Germinal center (tissue), 1 donor: ENCODE measurements at regions not wholly inside any gene's neighbourhood (a gene's known extent, or its start where the extent isn't known, plus 50 kb on each side); places are given as distances from the start of the nearest gene placed in this dataset.
"Not testable (repeated sequence)": the region's sequence is repeated elsewhere in the genome, so short reads cannot be mapped to it uniquely, and the experiment has no call there.

ENCODE experiments used
- DNase-seq: peaks from one replicate; pipeline ENCODE4 v3.0.0; 2012; ENCODE audit warnings: mixed read lengths, low spot score

DNA sequence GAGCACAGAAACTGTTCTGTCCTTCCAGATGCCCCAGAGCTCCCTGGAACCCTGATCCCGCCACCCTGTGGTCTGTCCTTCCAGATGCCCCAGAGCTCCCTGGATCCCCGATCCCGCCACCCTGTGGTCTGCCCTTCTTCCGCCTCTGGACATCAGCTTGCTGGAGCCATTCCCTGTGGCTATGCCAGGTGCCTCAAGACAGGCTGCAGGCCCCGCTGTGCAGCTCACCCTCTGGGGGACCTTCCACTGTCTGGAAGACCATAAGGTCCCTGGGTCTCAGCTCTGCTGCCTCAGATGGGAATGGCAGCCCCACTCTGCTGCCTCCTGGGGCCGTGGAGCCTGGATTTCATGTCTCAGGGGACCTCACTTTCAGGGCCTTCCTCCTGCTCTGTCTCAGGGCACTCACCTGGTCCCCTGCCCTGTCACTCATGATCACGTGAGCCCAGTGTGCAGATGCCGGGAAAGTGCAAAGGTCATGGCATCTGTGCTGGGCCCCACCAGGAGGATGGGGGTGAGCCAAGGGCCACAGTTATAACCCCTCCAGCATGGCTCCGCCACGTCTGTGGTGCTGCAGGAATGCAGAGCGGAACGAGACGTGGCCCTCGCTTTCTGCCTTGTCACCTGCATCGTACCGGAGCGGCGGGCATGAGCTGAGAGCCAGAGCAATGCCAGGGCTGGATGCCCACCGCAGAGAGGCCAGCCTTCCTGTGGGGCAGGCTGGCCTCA is 1520.7 kb downstream of the BRD1 start:
- DNase-seq, result no peak

DNA sequence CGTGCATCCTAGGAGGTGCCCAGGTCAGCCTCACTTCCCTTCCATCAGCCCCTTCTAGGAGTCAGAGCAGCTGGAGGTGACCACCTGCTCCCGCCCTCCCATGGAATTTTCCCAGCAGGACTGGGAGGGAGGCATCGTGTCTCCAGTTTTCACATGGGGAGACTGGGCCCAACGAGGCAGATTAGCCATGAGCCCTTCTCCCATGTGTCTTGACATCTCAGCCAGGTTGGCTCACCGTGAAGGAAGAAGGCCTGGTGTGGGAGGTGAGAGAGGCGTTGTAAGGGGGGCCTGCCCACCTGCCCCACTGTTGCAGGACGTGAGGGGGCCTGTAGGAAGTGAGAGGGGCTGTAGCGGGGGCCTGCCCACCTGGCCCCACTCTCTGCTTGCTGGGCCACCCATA is 1521.4 kb downstream of the BRD1 start:
- DNase-seq, result no peak

DNA sequence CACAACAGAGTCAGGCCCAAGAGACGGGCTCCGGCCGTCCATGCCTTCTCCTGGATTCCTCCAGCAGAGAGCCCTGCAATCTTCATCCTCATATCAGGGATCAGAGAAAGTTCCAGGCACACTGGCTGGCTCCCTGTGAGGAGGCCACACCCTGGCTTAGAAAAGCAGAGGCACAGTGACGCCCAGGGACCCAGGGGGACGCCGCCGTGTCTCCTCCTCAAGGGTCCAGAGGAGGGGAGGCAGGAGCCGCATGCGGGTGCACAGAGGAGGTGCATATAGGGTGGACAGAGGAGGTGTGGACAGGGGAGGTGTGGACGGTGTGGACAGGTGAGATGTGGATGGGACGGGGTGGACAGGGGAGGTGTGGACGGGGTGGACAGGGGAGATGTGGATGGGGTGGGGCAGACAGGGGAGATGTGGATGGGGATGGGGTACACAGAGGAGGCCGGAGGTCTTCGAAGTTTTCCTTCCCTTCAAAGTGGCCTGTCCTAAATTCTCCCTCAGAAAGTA is 1521.9 kb downstream of the BRD1 start:
- no peak for DNase-seq

DNA sequence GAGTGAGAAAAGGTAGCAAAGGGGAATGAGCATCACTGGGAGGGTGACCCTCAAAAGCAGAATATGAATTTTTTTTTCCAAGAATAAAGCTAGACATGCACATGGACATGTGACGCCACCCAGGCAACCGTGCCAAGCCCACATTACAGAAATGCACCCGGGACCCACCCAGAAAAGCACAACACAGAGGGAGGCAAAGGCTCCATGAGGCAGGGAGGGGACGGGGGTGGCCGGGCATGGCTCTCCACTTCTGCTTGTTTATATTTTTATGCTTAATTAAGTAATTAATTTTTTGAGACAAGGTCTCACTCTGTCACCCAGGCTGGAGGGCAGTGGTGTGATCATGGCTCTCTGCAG is 1524.3 kb downstream of the BRD1 start:
- DNase-seq, result no peak

DNA sequence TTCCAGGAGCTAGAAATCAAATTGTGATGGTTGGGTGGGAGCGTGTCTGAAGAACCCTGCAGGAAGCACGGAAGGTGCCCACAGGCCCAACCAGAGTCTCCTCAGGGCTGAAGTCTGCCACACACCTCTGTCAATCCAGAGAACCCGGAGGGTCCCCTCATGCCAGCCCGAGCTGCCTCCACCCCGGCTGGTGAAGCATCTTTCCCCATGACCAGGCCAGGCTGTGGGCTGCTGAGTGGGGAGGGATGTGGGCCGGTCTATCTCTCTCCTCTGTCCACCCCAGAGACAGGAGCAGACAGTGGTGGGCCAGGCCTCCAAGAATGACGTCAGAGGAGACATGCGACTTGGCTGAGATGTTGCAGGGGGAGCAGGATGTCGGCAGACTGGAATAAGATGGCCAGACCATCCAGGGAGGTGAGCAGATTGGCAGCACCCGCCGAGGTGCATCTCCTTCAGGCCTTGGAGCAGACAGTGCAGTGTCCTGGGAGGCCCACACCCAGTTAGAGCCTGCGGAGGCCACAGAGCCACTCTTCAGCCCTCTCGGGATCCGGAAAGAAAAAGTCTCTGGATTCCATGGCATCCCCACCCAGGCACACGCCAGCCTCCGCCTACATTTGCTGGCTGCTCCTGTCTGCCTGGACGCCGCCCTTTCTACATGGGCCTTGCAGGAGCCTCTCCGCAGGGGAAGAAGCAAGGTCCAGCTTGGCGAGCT is 1524.9 kb downstream of the BRD1 start:
- no peak for DNase-seq

DNA sequence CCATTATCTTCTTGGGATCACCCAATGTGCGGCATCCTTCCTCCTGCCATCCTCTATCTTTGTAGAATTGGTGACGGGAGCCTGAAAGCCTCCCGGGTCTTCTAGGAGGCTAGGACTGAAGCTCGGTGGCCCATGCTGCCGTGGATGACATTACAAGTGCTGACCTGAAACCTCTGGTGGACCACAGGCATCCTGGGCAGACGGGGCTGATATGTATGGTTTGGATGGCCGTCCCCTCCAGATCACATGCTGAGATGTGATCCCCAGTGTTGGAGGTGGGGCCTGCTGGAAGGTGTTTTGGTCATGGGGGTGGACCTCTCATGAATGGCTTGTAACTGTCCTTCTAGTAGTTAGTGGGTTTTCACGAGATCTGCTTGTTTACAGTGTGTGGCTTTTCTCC is 1525.8 kb downstream of the BRD1 start:
- no peak for DNase-seq

DNA sequence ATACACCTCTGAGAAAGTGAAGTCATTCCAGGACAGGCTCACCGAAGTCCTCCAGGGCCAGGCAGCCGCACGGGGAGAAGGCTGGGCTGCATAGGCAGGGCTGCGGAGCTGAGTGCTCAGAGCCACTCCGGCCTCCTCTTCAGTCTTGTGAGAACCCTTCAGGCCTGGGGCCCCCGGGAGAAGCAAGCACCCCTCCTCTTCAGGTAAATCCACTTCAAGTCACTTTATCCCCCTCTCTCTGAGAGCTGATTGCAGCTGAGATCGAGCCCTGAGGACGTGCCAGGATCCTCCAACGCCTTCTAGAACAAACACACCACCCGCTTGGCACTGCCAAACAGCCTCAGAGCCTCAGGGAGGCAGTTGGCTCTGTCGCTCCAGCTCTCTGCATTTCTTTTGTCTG is 1526.3 kb downstream of the BRD1 start:
- no peak for DNase-seq

- DNase-seq, result no peak
These were observed 1526.8 kb downstream of the BRD1 start for GRCh38 chr22:48300877-48301276.

- no peak for DNase-seq
These were observed 1527.9 kb downstream of the BRD1 start for GRCh38 chr22:48299801-48300200.

GRCh38 chr22:48299124-48299523 is 1528.5 kb downstream of the BRD1 start:
- DNase-seq, result no peak

DNA sequence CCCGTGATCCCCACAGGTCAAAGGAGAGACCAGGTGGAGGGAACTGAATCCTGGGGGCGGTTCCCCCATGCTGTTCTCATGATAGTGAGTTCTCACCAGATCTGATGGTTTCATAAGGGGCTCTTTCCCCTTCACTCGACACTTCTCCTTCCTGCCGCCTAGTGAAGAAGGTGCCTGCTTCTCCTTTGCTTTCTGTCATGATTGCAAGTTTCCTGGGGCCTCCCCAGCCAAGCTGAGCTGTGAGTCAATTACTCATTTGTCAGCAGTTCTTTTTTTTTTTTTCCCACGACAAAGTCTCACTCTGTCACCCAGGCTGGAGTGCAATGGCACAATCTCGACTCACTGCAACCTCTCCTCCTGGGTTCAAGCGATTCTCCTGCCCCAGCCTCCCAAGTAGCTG is 1530.4 kb downstream of the BRD1 start:
- DNase-seq, result no peak

GRCh38 chr22:48289954-48290353 is 1527.5 kb downstream of the TBC1D22A start:
- not testable (repeated sequence) for DNase-seq

DNA sequence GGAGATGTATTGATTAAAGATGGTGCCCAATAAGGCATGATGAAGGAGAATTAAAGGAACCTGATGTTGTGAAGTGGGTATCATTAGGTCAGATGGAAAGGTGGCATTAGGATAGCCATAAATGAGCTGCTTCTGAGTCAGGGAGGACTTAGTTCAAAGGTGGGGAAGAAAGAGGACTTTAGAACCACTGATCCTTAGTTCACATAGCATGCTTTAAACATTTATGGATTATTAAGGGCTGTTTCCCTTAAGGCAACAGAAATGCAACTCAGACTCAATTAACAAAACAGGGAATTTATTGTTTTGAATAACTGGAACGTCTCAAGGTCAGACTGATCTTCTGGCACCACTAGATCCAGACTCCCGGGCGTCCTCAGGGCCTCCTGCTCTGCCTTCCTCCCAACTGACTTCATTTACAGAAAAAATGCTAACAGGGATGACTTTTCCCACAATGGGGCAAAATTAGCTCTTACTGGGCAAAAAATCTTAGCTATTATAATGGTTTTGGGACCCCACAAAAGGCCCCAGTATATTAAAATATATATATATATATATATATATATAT is 1526.0 kb downstream of the TBC1D22A start:
- DNase-seq, result no peak

DNA sequence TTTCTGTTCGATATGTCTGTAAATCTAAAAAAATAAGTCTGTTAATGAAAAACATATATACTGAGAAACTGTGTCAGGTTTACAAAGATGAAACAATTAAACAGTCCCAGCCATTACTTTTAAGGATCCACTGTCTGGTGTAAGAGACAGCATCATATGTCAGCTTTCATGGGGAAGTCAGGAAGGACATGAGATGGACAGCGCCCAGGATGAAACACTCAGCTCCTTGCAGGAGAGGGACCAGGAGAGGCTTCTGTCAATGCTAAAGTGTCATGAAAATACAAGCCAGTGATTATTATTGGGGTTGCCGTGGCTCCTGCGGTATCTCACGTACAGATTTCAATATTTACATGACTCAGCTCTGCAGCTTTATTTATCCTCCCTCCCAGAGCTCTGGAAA is 1524.6 kb downstream of the TBC1D22A start:
- no peak for DNase-seq

DNA sequence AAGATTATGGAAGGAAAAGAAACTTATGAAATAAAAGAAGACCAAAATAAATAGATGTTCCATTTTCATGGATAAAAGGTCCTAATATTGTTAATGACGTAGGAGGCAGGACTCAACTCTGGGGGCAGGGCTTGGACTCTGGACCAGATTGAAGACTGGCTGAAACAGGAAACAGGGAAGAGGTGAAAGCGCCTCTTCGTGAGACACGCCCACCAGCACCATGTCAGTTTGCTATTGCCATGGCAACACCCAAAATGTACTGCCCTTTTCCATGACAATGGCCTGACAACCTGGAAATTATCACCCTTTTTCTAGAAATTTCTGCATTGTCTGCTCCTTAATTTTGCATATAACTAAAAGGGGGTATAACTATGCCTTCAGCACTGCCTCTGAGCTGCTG is 1522.2 kb downstream of the TBC1D22A start:
- no peak for DNase-seq

DNA sequence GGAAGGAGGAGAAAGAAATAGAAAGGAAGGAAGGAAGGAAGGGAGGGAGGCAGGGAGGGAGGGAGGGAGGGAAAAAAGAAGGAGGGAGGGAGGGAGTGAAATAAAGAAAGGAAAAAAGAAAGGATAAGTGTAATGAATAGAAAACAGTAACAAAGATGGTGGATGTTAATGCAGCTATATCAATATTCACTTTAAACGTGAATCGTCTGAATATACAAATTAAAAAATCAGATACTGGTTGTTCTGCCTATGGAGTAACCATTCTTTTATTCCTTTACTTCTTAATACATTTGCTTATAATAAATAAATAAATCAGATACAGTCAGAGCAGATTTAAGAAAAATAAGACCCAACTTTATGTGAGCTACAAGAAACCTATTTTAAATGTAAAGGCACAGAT is 1520.4 kb downstream of the TBC1D22A start:
- no peak for DNase-seq

- DNase-seq, result no peak
These were observed 1517.0 kb downstream of the TBC1D22A start for GRCh38 chr22:48279461-48279756.

DNA sequence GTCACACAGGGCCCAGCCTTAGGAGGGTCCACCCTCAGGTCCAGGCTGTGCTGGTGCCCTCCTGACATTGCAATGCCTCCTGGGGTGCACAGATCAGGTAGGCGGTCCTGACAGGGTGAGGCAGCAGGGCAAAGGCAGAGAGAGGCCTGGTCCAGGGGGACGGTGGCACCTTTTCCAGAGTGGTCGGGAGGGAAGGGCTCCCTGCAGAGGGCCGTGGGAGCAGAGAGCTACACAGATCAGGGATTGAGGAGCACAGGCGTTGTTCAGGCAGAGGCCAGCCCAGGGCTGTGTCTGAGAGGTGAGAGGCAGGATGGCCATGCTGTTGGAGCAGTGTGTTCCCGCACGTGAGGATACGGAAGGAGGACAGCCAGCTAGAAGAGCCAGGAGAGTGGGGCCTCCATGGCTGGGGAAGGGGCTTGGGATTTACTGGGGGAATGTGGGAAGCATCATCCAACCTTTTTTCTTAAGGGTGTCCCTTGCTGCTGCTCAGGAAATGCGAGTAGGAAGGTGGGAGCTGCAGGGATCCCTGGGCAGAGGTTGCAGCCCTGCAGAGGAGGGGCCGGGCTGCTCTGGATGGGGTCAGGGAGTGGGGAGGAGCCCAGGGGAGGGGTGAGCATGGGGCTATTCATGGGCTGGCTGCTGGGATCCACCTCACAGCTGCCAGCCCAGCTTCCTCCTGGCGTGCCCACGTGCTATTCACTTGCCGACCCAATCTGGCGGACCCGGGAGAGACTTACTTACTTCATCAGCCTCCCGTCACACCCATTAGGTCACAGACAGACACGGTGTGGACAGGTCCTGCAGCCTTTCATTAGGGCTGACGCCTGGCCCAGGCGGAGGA is 1516.4 kb downstream of the TBC1D22A start:
- no peak for DNase-seq

- DNase-seq, result no peak
These were observed 1515.6 kb downstream of the TBC1D22A start for GRCh38 chr22:48277868-48278581.

GRCh38 chr22:48276994-48277867 is 1514.8 kb downstream of the TBC1D22A start:
- no peak for DNase-seq

- no peak for DNase-seq
These were observed 1513.0 kb downstream of the TBC1D22A start for GRCh38 chr22:48275412-48275811.
